Gastrocnemius medialis (tissue), 4 donors: ENCODE measurements at regions not wholly inside any gene's neighbourhood (a gene's known extent, or its start where the extent isn't known, plus 50 kb on each side); places are given as distances from the start of the nearest gene placed in this dataset.

Source experiments
- POLR2A ChIP-seq, 2 donors: fragments of 450-650 bp; IDR thresholded peaks; one replicate each; pipeline ENCODE4 v1.6.1; 2017; ENCODE audit warnings: antibody characterized with exemption in 2 of 2, mild to moderate bottlenecking in 2 of 2, moderate library complexity in 2 of 2
- TF ChIP-seq, protein P1 (sequence below), 5 experiments: fragments of 450-650 bp in 3 of 5; fragments of 200-600 bp in 2 of 5; sonication (generic) in 2 of 5; IDR thresholded peaks in 4 of 5; conservative IDR thresholded peaks in 1 of 5; 1 replicate in 4 of 5; 2 replicates in 1 of 5; pipeline ENCODE4 v1.5.1; 2016 to 2019; ENCODE audit warnings: antibody characterized with exemption in 5 of 5, mild to moderate bottlenecking in 3 of 5, moderate library complexity in 3 of 5

DNA sequence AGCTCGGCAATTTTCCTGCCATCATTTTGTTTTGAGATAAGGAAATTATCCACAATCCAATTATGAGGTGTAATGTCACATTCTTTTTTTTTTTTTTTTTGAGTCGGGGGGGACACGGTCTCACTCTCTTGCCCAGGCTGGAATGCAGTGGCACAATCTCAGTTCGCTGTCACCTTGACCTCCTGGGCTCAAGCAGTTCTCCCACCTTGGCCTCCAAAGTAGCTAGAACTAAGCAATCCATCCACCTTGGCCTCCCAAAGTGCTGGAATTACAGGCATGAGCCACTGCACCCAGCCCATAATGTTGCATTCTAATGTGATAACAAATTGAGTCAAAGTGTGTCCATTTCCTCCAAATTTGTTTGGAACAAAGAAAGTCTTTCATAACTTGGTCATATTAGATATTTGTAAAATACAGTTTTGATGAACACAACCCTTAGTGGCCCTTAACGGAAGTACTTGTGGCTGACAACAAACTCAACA lies 144.1 kb upstream of the AFDN start:
- TF ChIP-seq, protein P1, sequence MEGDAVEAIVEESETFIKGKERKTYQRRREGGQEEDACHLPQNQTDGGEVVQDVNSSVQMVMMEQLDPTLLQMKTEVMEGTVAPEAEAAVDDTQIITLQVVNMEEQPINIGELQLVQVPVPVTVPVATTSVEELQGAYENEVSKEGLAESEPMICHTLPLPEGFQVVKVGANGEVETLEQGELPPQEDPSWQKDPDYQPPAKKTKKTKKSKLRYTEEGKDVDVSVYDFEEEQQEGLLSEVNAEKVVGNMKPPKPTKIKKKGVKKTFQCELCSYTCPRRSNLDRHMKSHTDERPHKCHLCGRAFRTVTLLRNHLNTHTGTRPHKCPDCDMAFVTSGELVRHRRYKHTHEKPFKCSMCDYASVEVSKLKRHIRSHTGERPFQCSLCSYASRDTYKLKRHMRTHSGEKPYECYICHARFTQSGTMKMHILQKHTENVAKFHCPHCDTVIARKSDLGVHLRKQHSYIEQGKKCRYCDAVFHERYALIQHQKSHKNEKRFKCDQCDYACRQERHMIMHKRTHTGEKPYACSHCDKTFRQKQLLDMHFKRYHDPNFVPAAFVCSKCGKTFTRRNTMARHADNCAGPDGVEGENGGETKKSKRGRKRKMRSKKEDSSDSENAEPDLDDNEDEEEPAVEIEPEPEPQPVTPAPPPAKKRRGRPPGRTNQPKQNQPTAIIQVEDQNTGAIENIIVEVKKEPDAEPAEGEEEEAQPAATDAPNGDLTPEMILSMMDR (IDR thresholded peaks at IDR 0.05 in 4 of 5, conservative IDR thresholded peaks at IDR 0.05 in 1 of 5): no peak
- no peak for TF ChIP-seq POLR2A (IDR thresholded peaks at IDR 0.05)
